GM18502 (cell line): ENCODE measurements at regions not wholly inside any gene's neighbourhood (a gene's known extent, or its start where the extent isn't known, plus 50 kb on each side); places are given as distances from the start of the nearest gene placed in this dataset.

Experiments
- ATAC-seq: cut with Tn5 transposase; IDR thresholded peaks from one replicate; pipeline ENCODE4 v1.9.1; 2021; ENCODE audit warnings: mild to moderate bottlenecking; ENCODE audit not compliant: unreplicated experiment, poor library complexity

- ATAC-seq = no peak
Observed at GRCh38 chr21:16323596-16323995, 593.8 kb downstream of the USP25 start.

GRCh38 chr21:16324630-16325029, 594.8 kb downstream of the USP25 start:
- no peak for ATAC-seq

GRCh38 chr21:16330082-16330907, 600.5 kb downstream of the USP25 start:
- peak; percentile 98 for ATAC-seq

DNA sequence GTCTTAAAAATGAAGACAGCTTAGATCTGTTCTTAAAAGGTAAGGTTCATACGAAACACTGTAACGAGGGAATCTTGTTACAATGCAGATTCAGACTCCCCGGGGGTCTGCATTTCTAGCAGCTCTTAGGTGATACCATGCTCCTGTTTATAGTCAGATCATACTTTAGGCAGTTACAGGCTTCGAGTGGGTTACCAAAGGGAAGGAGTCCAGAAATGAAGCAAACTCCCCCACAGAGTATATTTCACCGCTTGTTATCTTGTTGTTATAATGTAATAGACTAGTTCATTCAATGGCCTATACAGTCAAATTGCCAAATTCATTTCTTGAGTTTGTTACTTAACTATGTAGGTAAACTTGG, 601.1 kb downstream of the USP25 start:
- ATAC-seq = no peak

- no peak for ATAC-seq
Observed at GRCh38 chr21:16337266-16337665, 607.5 kb downstream of the USP25 start.

- no peak for ATAC-seq
Observed at GRCh38 chr21:16342932-16343331, 613.1 kb downstream of the USP25 start.

DNA sequence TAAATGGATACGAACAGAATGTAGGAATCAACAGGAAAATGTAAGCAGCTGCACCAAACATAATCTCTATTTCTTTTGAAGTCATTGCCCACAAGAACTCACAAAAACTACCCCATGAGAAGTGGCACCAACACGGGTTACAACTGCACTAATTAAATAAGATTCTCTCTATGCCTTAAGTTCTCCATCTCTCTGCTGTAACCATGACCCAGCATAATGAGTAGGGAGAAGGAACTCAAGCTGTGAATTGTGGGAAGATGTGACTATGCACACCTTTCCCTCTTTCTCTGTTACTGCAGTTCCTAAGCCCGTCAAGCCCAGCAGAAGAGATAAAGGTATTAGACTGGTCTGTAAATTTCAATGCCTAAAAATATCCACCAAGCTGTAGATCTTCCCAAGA, 614.0 kb downstream of the USP25 start:
- no peak for ATAC-seq

- no peak for ATAC-seq
Observed at GRCh38 chr21:16345757-16346156, 616.0 kb downstream of the USP25 start.

GRCh38 chr21:16347223-16347622, 617.4 kb downstream of the USP25 start:
- no peak for ATAC-seq

DNA sequence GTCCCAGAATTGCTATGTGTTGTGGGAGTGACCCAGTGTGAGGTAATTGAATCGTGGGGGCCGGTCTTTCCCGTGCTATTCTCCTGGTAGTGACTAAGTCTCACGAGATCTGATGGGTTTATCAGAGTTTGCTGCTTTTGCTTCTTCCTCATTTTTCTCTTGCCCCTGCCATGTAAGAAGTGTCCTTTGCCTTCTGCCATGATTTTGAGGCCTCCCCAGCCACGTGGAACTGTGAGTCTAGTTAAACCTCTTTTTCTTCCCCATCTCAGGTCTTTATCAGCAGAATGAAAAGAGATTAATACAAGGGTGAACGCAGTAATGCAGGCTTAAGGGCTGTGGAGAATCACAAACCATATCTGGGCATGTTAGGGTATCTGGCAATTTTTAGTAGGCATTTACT, 624.0 kb downstream of the USP25 start:
- ATAC-seq = no peak

DNA sequence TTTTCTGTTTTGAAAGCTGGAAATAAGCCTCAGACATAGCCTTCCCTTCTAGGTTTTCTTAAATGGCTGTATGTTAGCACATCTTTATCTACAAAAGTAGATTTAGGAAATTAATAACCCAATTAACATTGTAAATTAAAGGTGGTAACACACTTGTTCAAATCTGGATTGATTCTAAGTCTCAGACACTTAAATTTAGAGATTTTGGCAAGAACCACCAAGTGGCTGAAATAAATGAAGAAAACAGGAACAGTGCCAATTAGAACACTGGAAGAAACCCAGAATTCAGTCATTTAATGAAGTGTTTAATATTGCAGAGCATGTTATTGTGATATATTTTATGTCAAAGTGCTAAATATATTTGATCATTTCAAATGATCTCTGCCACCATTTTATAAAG, 628.2 kb downstream of the USP25 start:
- no peak for ATAC-seq

- ATAC-seq = no peak
Observed at GRCh38 chr21:16358784-16359183, 629.0 kb downstream of the USP25 start.

DNA sequence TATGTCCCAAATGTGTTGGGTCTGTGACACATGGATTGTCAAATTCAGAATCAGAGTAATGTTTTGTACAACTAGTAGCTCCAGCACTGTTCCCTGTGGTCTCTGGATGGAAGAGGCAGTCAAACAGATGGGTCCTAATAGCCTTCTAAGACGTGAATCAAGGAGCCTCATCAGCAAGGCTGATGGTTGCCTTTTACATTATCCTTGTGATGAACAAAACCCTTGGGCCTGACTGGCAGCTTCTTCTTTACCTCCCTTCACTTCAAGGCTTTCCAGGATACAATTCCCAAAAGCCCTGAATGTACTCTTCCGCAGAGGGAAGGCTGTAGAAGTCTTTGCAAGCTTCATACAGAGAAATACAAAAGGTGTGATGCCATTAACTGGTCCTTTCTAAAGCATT, 633.3 kb downstream of the USP25 start:
- no peak for ATAC-seq

DNA sequence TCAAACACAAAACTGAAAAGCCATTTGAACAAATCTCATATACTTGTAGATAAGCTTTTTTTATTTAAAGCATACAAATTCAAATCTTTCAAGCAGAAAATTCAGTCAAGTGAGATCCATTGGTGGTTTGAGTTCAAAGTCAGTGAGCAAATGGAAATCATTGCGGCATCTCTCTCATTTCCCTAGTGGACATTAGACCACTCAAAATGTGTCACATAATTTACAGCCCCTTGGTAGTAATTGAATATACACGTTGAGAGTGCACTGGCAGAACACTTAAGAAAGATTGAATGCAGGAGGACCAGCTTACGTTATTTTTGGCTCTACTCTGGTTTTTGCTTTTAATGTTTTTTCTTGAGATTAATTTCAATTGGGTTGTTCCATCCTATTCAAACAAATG, 633.7 kb downstream of the USP25 start:
- ATAC-seq = no peak

GRCh38 chr21:16366207-16366606, 636.4 kb downstream of the USP25 start:
- ATAC-seq = no peak

GRCh38 chr21:16367079-16367478, 637.3 kb downstream of the USP25 start:
- no peak for ATAC-seq

GRCh38 chr21:16370186-16370585, 640.4 kb downstream of the USP25 start:
- ATAC-seq = no peak

DNA sequence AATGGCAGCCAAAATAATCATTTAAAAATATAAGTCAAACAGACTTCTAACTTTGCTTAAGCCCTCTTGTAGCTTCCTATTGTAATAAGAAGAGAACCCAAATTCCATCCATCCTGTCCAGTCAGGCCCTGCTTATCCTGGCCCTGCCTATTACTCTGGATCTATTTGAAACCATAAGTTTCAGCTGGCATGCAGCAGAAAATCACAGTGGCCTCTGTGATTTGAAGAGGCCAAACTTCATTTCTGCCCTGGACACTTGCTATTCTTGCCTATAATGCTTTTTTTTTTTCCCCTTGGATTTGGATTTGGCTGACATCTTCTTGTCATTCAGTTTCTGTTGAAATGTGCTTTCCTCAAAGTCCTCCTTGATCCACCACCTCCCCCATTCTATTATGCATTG, 642.8 kb downstream of the USP25 start:
- ATAC-seq = no peak

DNA sequence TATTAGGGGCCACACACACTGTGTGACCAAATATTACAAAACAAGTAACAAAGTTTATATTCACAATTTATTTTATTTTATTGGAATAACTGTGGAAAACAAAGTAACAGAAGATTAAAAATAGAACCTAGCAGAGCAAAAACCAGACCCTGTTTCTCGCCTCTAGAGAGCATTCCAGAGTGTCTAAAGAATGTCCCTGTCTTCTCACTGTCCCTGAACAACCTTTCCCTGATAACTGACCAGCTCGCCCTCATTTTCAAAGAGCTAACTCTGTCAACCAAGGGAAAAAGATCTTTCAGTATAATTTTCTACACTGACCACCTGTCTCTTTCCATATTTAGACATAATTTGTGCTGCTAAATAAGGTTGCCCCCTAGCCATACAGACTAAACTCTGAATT, 646.9 kb downstream of the USP25 start:
- no peak for ATAC-seq

- ATAC-seq = no peak
Observed at GRCh38 chr21:16377120-16377658, 647.4 kb downstream of the USP25 start.

DNA sequence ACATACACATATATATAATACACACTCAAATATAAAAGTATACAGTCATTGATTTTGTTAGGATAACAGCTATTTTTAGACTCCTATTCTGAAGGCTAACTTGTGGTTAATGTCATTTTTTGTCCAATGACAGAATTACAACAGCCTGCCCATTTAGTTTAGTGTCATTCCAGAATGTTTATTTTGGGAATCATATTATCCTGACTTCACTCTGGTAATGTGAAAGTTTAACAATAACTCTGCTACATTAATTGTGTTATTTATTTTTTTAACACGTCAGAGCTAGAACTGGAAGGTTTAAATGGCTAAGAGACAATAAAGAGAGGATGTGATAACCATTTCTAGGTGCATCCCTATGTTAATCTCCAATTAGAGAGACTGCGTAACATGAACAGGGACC, 648.1 kb downstream of the USP25 start:
- ATAC-seq = no peak

- ATAC-seq = no peak
Observed at GRCh38 chr21:16378525-16378924, 648.7 kb downstream of the USP25 start.
